Naive B cell (primary cell): ENCODE measurements at regions not wholly inside any gene's neighbourhood (a gene's known extent, or its start where the extent isn't known, plus 50 kb on each side); places are given as distances from the start of the nearest gene placed in this dataset.

ENCODE experiments used
- ATAC-seq, 2 donors: fragments of 150-1000 bp; cut with Tn5 transposase; 2 replicates each; pipeline ENCODE4 v1.10.0; 2021; ENCODE audit warnings: low read depth in 2 of 2, mild to moderate bottlenecking in 2 of 2, moderate library complexity in 2 of 2
- DNase-seq: peaks from one replicate; pipeline ENCODE4 v3.0.0; 2022
- H3K27ac Mint-ChIP-seq, 6 donors: one replicate each; pipeline ENCODE4 v1.8.0; 2020 to 2022; ENCODE audit warnings: mild to moderate bottlenecking in 6 of 6, mixed read lengths in 6 of 6, moderate library complexity in 5 of 6, inconsistent platforms in 2 of 6
- H3K27me3 Mint-ChIP-seq, 3 donors: one replicate each; pipeline ENCODE4 v1.8.0; 2021 to 2022; ENCODE audit warnings: mixed read lengths in 3 of 3, mild to moderate bottlenecking in 1 of 3
- H3K36me3 Mint-ChIP-seq, 2 donors: one replicate each; pipeline ENCODE4 v1.8.0; 2020 to 2022; ENCODE audit warnings: mixed read lengths in 2 of 2, inconsistent platforms in 1 of 2, mild to moderate bottlenecking in 1 of 2
- H3K4me1 Mint-ChIP-seq, 3 donors: one replicate each; pipeline ENCODE4 v1.8.0; 2020 to 2022; ENCODE audit warnings: mixed read lengths in 3 of 3, inconsistent platforms in 1 of 3, mild to moderate bottlenecking in 1 of 3, moderate library complexity in 1 of 3
- H3K4me3 Mint-ChIP-seq, 8 donors: one replicate each; pipeline ENCODE4 v1.8.0; 2020 to 2022; ENCODE audit warnings: mild to moderate bottlenecking in 8 of 8, mixed read lengths in 8 of 8, moderate library complexity in 8 of 8, inconsistent platforms in 2 of 8
- H3K9me3 Mint-ChIP-seq, 7 donors: one replicate each; pipeline ENCODE4 v1.8.0; 2020 to 2022; ENCODE audit warnings: mixed read lengths in 7 of 7, mild to moderate bottlenecking in 5 of 7, inconsistent platforms in 2 of 7, moderate library complexity in 1 of 7

GRCh38 chr22:45061332-45061731 lies 51.5 kb upstream of the PHF21B start:
- H3K27ac Mint-ChIP-seq, result no peak overlapping the region
- ATAC-seq (no peak), DNase-seq (no peak)
- H3K9me3 Mint-ChIP-seq, result no peaks in the 10 kb centered on the region
- H3K4me3 Mint-ChIP-seq, result no peak overlapping the region
- H3K4me1 Mint-ChIP-seq, result no peaks in the 10 kb centered on the region
- peaks cover 0 to 18% (median 0%) of the 10 kb centered on the region in 3 donors for H3K27me3 Mint-ChIP-seq
- H3K36me3 Mint-ChIP-seq, result no peaks in the 10 kb centered on the region

DNA sequence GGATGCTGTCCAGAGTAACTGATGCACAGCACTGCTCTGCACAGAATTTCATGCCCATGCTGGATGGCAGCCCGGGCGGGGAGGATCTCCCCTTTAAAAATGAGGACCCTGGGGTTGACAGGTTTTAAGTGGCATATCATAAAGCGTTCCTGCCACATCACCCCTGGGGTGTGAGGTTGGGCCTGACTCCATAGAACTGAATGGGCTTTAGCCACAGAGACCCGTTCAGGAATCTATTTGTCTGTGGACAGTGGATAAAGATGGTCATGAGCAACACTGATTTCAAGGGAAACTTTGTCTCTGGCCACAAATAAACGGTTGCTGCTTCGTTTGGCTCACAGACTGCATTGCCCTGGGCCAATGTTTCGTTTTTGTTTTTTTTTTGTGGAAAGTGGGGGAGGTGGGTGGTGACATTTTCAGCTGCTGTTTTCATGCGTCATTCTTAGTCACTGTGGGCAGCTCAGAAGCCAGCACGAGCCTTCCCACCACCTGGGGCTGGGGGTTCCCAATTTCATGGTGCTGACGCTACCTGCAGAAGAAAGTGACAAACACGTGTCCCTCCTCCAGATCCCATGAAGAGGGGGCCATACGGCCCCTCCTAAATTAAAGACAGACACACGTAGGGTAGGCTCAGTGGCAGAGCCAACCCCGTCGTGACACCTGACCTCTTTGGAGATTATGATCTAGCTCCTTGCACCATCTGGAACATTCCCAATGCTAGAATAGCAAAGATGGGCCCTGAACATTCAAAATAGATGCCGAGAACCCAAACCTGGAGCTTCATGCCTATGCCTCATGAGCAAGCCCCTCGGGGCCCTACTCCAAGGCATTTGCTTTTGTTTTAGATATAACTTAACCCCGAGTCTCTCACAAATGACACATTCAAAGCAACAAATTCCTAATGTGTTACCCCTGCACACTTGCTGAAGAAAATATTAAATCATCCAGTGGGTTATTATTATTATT lies 54.8 kb upstream of the PHF21B start:
- Mint-ChIP-seq H3K27me3 (peaks cover 0 to 29% (median 5%) of the 10 kb centered on the region in 3 donors), H3K27ac (no peak overlapping the region), H3K9me3 (peaks cover 0 to 11% (median 3%) of the 10 kb centered on the region in 7 donors), H3K4me3 (no peak overlapping the region), H3K36me3 (peaks cover 0 to 7% of the 10 kb centered on the region in 2 donors), H3K4me1 (no peaks in the 10 kb centered on the region)
- ATAC-seq (no peak), DNase-seq (no peak)

- Mint-ChIP-seq H3K27ac (no peak overlapping the region), H3K27me3 (peaks cover 3 to 35% (median 5%) of the 10 kb centered on the region in 3 donors), H3K9me3 (peaks cover 0 to 11% (median 3%) of the 10 kb centered on the region in 7 donors), H3K36me3 (peaks cover 0 to 7% of the 10 kb centered on the region in 2 donors), H3K4me3 (peak overlapping the region in 1 of 8 donors; percentile 57), H3K4me1 (no peaks in the 10 kb centered on the region)
- DNase-seq (no peak), ATAC-seq (no peak)
Measured at GRCh38 chr22:45065726-45066125, 55.9 kb upstream of the PHF21B start.

DNA sequence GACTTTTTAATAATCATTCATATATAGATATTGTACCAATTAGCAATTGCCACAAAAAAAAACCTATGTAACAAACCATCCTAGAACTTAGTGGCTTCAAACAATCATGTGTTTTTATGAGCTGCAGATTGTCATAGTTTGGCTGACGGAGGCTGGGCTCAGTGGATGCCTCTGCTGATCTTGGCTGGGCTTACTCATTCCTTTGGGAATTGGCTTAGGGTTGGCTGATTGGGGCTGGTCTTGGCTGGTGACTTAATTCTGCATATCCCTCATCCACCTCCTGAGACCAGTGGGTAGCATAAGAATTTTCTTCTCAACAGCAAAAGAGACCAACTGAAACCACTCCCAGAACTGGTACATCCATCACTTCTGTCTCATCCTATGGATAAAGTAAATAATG lies 57.9 kb upstream of the PHF21B start:
- H3K27ac Mint-ChIP-seq, result no peak overlapping the region
- no peak for DNase-seq
- H3K27me3 Mint-ChIP-seq, result peaks cover 17 to 44% (median 21%) of the 10 kb centered on the region in 3 donors
- H3K9me3 Mint-ChIP-seq, result peaks cover 0 to 11% (median 3%) of the 10 kb centered on the region in 7 donors
- peaks cover 0 to 7% of the 10 kb centered on the region in 2 donors for H3K36me3 Mint-ChIP-seq
- H3K4me3 Mint-ChIP-seq, result no peak overlapping the region
- H3K4me1 Mint-ChIP-seq, result peaks cover 0 to 3% (median 0%) of the 10 kb centered on the region in 3 donors
- no peak for ATAC-seq

DNA sequence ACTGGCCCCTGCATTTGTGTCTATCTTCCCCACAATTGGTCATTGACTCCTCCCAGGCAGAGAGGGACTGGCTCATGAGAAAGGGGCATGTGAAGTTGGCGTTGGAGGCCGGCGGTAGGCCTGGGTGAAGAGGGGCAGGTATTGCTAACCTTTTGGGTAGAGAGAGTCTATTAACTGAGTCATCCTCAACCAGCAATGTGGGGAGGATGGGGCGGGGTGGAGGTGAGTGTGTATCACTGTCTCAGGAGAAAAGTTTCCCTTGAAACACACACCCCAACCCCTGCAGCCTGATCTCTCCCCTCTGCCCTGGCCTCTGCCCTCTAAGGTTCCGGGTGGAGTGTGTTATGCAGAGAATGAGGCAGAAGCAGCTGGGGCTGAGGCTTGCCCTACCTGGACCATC lies 60.1 kb upstream of the PHF21B start:
- H3K27ac Mint-ChIP-seq, result peak overlapping the region in 1 of 6 donors; percentile 37
- H3K27me3 Mint-ChIP-seq, result peaks cover 30 to 54% (median 37%) of the 10 kb centered on the region in 3 donors
- ATAC-seq, result no peak
- H3K4me3 Mint-ChIP-seq, result peak overlapping the region in 1 of 8 donors; percentile 60
- H3K4me1 Mint-ChIP-seq, result peaks cover 0 to 3% (median 0%) of the 10 kb centered on the region in 3 donors
- H3K36me3 Mint-ChIP-seq, result peaks cover 0 to 7% of the 10 kb centered on the region in 2 donors
- DNase-seq, result no peak
- peaks cover 0 to 11% (median 3%) of the 10 kb centered on the region in 7 donors for H3K9me3 Mint-ChIP-seq

GRCh38 chr22:45071618-45072017 lies 61.8 kb upstream of the PHF21B start:
- peaks cover 0 to 7% of the 10 kb centered on the region in 2 donors for H3K36me3 Mint-ChIP-seq
- DNase-seq (no peak), ATAC-seq (no peak)
- H3K27ac Mint-ChIP-seq, result no peak overlapping the region
- peaks cover 0 to 11% (median 3%) of the 10 kb centered on the region in 7 donors for H3K9me3 Mint-ChIP-seq
- H3K4me1 Mint-ChIP-seq, result peaks cover 0 to 3% (median 0%) of the 10 kb centered on the region in 3 donors
- no peak overlapping the region for H3K4me3 Mint-ChIP-seq
- peaks cover 36 to 54% (median 52%) of the 10 kb centered on the region in 3 donors for H3K27me3 Mint-ChIP-seq

GRCh38 chr22:45072322-45072903 lies 62.6 kb upstream of the PHF21B start:
- ATAC-seq (no peak), DNase-seq (no peak)
- peaks cover 36 to 59% (median 56%) of the 10 kb centered on the region in 3 donors for H3K27me3 Mint-ChIP-seq
- peaks cover 0 to 11% (median 3%) of the 10 kb centered on the region in 7 donors for H3K9me3 Mint-ChIP-seq
- H3K4me1 Mint-ChIP-seq, result peaks cover 0 to 3% (median 0%) of the 10 kb centered on the region in 3 donors
- H3K36me3 Mint-ChIP-seq, result peaks cover 0 to 7% of the 10 kb centered on the region in 2 donors
- peak overlapping the region in 1 of 8 donors; percentile 83 for H3K4me3 Mint-ChIP-seq
- H3K27ac Mint-ChIP-seq, result no peak overlapping the region

- Mint-ChIP-seq H3K27ac (no peak overlapping the region), H3K27me3 (peaks cover 36 to 61% (median 56%) of the 10 kb centered on the region in 3 donors), H3K9me3 (peaks cover 0 to 8% (median 2%) of the 10 kb centered on the region in 7 donors), H3K36me3 (peaks cover 0 to 7% of the 10 kb centered on the region in 2 donors), H3K4me1 (peaks cover 0 to 3% (median 0%) of the 10 kb centered on the region in 3 donors), H3K4me3 (no peak overlapping the region)
- no peak for DNase-seq
- no peak for ATAC-seq
Measured at GRCh38 chr22:45073064-45073463, 63.3 kb upstream of the PHF21B start.

DNA sequence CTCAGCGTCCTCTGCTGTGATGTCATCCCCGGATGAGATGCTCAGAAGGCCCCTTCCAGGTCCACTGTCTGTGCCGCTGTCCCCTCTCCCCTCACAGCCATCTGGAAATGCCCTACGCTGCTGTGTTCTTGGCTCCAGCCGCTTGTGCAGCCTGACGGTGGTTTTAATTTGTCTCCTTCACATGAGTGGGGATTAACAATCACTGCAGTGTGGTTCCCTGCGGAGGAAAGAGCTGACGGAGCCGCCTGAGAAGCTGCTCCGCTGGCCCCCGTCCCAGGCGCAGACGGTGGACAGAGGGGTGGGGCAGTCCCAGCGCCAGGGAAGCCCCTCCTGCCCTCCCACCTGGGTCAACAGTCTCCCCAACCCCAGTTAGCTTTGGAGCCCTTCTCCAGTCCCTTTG lies 67.5 kb upstream of the PHF21B start:
- Mint-ChIP-seq H3K4me3 (no peak overlapping the region), H3K27me3 (peaks cover 33 to 54% (median 48%) of the 10 kb centered on the region in 3 donors), H3K4me1 (peaks cover 0 to 8% (median 0%) of the 10 kb centered on the region in 3 donors), H3K9me3 (peaks cover 0 to 7% (median 4%) of the 10 kb centered on the region in 7 donors), H3K27ac (no peak overlapping the region), H3K36me3 (peaks cover 5 to 8% of the 10 kb centered on the region in 2 donors)
- DNase-seq, result no peak
- no peak for ATAC-seq

DNA sequence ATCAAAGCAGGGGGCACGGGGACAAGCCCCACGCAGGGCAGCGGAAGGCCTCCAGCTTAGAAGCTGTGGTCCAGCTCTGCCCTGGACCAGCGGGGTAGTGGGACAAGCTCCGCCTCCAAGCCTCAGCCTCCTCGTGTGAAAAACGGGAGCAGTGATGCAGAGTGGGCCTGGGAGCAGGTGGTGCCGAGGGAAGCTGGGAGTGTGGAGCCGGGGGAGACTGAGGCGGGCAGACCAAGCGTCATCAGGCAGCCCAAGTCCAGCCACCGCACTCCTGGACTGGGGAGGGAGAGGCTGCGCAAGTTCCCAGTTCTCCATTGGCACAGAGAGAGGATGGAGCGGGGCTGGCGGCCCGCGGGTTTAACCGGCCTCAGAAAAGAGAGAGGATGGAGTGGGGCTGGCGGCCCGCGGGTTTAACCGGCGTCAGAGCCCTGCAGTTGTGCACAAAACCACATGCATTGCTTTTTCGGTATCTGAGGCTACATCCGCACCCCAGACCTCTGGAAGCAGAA lies 68.1 kb upstream of the PHF21B start:
- no peak for ATAC-seq
- DNase-seq, result no peak
- Mint-ChIP-seq H3K36me3 (peaks cover 5 to 8% of the 10 kb centered on the region in 2 donors), H3K4me1 (peaks cover 0 to 4% (median 0%) of the 10 kb centered on the region in 3 donors), H3K4me3 (no peak overlapping the region), H3K9me3 (peaks cover 0 to 7% (median 4%) of the 10 kb centered on the region in 7 donors), H3K27me3 (peaks cover 33 to 54% (median 48%) of the 10 kb centered on the region in 3 donors), H3K27ac (no peak overlapping the region)

- Mint-ChIP-seq H3K27ac (no peak overlapping the region), H3K36me3 (peaks cover 5 to 8% of the 10 kb centered on the region in 2 donors), H3K4me1 (peaks cover 0 to 4% (median 0%) of the 10 kb centered on the region in 3 donors), H3K4me3 (no peak overlapping the region), H3K27me3 (peaks cover 33 to 37% (median 34%) of the 10 kb centered on the region in 3 donors), H3K9me3 (peaks cover 0 to 7% (median 4%) of the 10 kb centered on the region in 7 donors)
- no peak for DNase-seq
- ATAC-seq, result no peak
Measured at GRCh38 chr22:45082795-45083194, 73.0 kb upstream of the PHF21B start.

- Mint-ChIP-seq H3K9me3 (peaks cover 0 to 7% (median 4%) of the 10 kb centered on the region in 7 donors), H3K36me3 (peaks cover 5 to 8% of the 10 kb centered on the region in 2 donors), H3K27me3 (peaks cover 31 to 37% (median 34%) of the 10 kb centered on the region in 3 donors), H3K27ac (no peak overlapping the region), H3K4me3 (no peak overlapping the region), H3K4me1 (peaks cover 0 to 4% (median 0%) of the 10 kb centered on the region in 3 donors)
- DNase-seq, result no peak
- ATAC-seq, result no peak
Measured at GRCh38 chr22:45083659-45084305, 74.0 kb upstream of the PHF21B start.
